HK-2 (cell line): ENCODE measurements at regions not wholly inside any gene's neighbourhood (a gene's known extent, or its start where the extent isn't known, plus 50 kb on each side); places are given as distances from the start of the nearest gene placed in this dataset.
"Not testable (repeated sequence)": the region's sequence is repeated elsewhere in the genome, so short reads cannot be mapped to it uniquely, and the experiment has no call there.

Source experiments
- DNase-seq: peaks from one replicate; pipeline ENCODE4 v3.0.0-alpha.2; 2018; ENCODE audit not compliant: unreplicated experiment

DNA sequence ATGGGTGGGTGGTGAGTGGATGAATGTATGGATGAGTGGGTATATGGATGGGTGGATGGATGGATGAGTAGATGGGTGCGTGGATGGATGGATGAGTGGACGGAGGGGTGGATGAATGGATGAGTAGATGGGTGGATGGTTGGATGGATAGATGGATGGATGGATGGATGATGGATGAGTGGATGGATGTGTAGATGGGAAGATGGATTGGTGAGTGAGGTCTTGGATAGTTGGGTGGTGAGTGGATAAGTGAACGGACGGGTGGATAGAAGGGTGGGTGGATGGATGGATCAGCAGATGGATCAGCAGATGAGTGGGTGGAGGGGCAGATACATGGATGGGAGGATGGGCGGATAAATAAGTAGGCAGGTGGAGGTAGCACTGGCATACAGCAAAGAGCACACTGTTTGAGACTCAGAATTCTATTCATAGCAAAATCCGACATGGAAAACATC lies 163.5 kb downstream of the C9orf50 start:
- no peak for DNase-seq

DNA sequence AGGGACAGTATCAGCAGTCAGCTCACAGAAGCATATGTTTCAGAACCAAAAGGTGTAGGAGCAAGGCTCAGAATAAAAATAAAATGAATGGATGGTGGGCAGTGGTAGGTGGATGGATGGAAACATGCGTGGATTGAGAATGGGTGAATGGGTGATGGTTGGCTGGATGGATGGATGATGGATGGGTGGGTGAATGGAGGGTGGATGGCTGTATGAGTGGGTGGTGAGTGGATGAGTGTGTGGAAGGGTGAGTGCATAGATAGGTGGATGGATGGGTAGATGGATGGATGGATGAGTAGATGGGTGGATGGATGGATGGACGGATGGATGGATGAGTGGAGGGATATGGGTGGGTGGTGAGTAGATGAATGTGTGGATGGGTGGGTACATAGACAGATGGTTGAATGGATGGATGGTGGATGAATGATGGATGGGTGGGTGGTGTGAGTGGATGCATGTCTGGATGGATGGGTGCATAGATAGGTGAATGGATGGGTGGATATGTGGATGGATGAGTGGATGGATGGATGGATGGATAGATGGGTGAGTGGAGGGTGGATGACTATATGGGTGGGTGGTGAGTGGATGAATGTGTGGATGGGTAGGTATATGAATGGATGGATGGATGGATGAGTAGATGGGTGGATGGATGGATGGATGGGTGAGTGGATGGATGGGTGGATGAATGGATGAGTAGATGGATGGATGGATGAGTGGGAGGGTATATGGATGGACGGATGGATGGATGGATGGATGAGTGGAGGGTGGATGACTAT lies 164.2 kb downstream of the C9orf50 start:
- no peak for DNase-seq

- no peak for DNase-seq
Observed at GRCh38 chr9:129455151-129455995, 165.5 kb downstream of the C9orf50 start.

- DNase-seq, result no peak
Observed at GRCh38 chr9:129454467-129455067, 166.3 kb downstream of the C9orf50 start.

- no peak for DNase-seq
Observed at GRCh38 chr9:129453734-129454133, 167.2 kb downstream of the C9orf50 start.

- no peak for DNase-seq
Observed at GRCh38 chr9:129451669-129452068, 169.2 kb downstream of the C9orf50 start.

DNA sequence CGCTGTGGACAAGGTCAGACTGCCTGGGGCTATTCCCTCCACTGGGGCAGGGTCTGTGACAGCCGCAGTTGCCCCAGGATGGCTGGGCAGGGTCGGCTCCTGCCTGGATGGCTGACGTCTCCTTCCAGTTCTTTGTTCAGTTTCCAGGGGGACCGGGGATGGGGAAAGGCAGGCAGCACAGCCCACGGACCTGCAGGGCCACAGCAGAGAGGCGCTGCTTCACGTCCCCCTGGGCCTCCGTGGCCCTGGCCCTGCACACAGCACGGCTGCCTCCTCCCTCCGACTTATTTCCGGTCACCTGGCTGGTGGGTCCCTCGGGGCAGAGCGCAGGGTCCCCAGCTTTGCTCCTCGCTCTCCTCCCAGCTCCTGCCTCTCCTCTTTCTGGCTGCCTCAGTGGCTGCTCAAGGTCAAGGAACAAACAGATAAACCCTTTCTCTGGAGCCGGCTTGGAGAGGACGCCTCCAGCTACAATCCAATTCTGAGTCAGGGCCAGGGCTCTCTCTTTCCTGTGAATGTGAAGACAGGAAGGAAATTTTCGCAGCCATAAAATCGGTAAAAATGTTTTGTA lies 169.7 kb downstream of the C9orf50 start:
- no peak for DNase-seq

GRCh38 chr9:129449066-129449465 lies 171.8 kb downstream of the C9orf50 start:
- DNase-seq, result no peak

- no peak for DNase-seq
Observed at GRCh38 chr9:129446828-129447550, 173.9 kb downstream of the C9orf50 start.

DNA sequence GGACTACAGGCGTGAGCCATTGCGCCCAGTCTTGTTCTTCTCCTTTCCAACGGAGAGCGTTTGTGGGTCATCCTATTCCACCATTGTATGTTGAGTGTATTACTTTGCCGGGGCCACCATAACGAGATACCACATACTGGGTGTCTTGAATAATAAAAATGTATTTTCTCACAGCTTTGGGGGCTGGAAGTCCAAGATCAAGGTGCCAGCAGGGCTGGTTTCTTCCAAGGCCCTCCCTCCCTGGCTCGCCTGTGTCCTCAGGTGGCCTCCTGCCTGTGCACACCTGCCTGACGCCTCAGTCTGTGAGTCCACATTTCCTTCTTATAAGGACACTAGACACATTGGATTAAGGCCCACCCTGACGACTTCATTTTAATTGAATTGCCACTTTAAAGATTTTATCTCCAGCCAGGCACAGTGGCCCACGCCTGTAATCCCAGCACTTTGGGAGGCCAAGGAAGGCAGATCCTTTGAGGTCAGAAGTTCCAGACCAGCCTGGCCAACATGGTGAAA lies 175.1 kb downstream of the C9orf50 start:
- DNase-seq, result no peak

DNA sequence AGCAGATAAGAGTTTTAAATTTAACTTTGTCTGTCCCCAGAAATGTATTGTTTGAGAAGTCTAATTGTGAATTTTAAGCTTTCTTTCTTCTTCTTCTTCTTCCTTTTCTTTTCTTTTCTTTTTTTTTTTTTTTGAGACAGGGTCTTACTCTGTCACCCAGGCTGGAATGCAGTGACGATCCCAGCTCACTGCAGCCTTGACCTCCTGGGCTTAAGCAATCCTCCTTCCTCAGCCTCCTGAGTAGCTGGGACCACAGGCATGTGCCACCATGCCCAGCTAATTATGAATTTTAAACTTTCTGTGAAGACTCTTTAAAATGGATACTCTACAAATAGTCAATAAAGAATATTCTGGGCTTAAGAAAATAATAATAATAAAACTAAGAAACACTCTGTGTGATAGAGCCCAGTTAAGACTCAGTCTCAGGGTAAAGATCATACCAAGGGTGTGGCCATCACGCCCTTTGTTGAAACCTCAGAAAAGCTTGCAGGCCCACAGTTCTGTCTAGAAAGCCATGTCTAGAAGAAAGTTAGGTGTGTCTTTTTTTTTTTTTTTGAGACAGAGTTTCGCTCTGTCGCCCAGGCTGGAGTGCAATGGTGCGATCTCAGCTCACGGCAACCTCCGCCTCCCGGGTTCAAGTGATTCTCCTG lies 177.3 kb downstream of the C9orf50 start:
- not testable (repeated sequence) for DNase-seq

DNA sequence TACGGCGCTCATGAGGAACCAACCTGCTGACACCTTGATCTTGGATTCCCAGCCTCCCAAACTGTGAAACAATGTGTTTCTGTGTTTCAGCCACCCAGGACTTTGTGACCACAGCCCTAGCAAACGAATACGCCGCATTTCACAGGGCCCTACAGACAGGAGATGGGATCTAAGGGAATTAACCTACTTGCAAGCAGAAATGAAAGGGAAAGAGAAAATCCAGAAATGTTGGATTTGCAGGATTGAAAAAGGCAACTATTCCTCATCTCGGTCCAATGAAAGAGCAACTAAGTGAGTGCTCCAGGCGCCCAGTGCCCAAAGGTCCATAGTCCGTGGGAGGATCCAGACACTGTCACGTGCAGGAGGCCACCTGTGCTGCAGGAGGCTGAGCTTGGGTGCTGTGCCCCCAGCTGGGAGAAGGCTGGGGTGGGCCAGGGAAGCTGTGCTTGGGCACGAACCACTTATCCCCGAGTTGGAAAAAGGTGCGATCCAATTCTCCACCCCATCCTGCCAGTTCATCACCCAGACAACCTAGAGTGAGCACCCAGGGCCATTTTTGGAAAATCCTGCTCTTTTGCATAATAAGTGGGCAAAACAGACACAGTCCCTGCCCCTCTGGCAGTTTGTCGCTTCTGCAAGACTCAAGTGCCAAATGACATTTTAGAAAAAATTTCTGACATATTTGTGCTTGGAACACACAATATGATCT lies 177.9 kb downstream of the C9orf50 start:
- DNase-seq, result no peak

- no peak for DNase-seq
Observed at GRCh38 chr9:129441852-129442251, 179.0 kb downstream of the C9orf50 start.

GRCh38 chr9:129440435-129441186 lies 180.3 kb downstream of the C9orf50 start:
- DNase-seq, result no peak

GRCh38 chr9:129439242-129439641 lies 181.7 kb downstream of the C9orf50 start:
- DNase-seq, result no peak

GRCh38 chr9:129437626-129438323 lies 183.1 kb downstream of the C9orf50 start:
- DNase-seq, result no peak

- DNase-seq, result no peak
Observed at GRCh38 chr9:129436751-129437625, 183.9 kb downstream of the C9orf50 start.
